ENCODE measurements at regions not wholly inside any gene's neighbourhood (a gene's known extent, or its start where the extent isn't known, plus 50 kb on each side); places are given as distances from the start of the nearest gene placed in this dataset.
"Not testable (repeated sequence)": the region's sequence is repeated elsewhere in the genome, so short reads cannot be mapped to it uniquely, and the experiment has no call there.

DNA sequence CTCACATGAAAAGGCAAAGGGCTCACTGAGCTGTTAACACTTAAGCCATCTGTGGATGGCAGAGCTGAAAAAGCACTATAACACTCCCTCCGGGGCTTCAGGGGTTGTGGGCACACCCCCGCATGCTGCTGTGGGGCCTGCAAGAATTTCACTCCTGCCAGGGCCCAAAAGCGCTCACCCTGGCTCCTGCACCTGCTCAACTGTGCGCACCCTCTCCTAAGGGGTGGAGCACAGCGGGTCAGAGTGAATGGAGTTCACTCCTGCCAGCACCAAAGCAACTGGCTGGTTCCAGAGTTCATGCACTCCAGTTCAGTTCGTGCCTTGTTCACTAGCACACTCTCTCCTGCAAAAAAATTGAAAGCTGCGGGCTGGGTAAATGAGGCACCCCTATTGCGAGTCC lies 814.2 kb upstream of the SLC39A10 start:
- Histone ChIP-seq H3K4me2 (ENCODE audit: low read depth, low read length, poor library complexity, severe bottlenecking) (no peak overlapping the region), H2AFZ (ENCODE audit: low read length) (no peak overlapping the region), H3F3A (ENCODE audit: low read depth) (no peaks in the 10 kb centered on the region), H3K79me2 (ENCODE audit: insufficient read depth, low read length) (no peaks in the 10 kb centered on the region), H3K9me3 (ENCODE audit: insufficient read depth, low read depth, low read length) (no peaks in the 10 kb centered on the region), H3K4me3 (ENCODE audit: low read length, poor library complexity, severe bottlenecking) (no peak overlapping the region), H3K9me2 (replicated peaks; ENCODE audit: low read depth, low read length) (no peaks in the 10 kb centered on the region), H3K4me1 (ENCODE audit: insufficient read depth, low read length, poor library complexity, severe bottlenecking) (no peaks in the 10 kb centered on the region), H3K9ac (ENCODE audit: low read depth, low read length, poor library complexity, severe bottlenecking) (no peak overlapping the region), H4K20me1 (ENCODE audit: insufficient read depth, low read length, poor library complexity, severe bottlenecking) (no peaks in the 10 kb centered on the region), H3K27me3 (ENCODE audit: insufficient read depth, low read length, poor library complexity, severe bottlenecking) (no peaks in the 10 kb centered on the region), H3K36me3 (ENCODE audit: insufficient read depth, low read length) (no peaks in the 10 kb centered on the region)
- TF ChIP-seq EZH2phosphoT487 (IDR thresholded peaks at IDR 0.05; ENCODE audit: borderline replicate concordance) (no peak), CTCF (conservative IDR thresholded peaks at IDR 0.05; ENCODE audit: low read length) (no peak)

DNA sequence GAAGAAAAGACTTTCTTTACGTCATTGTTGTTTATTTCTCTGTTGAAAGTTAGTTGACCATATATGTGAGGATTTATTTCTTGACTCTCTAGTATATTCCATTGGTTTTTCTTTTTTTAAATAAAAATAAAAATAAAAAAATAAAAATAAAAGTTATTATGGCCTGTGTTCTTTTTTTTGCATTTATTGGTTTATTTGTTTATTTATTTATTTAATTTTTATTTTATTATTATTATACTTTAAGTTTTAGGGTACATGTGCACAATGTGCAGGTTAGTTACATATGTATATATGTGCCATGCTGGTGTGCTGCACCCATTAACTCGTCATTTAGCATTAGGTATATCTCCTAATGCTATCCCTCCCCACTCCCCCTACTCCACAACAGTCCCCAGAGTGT lies 822.7 kb upstream of the SLC39A10 start:
- H3F3A ChIP-seq (ENCODE audit: low read depth); H3K4me2 ChIP-seq (ENCODE audit: low read depth, low read length, poor library complexity, severe bottlenecking); H2AFZ ChIP-seq (ENCODE audit: low read length); H3K9me2 ChIP-seq (replicated peaks; ENCODE audit: low read depth, low read length); H3K36me3 ChIP-seq (ENCODE audit: insufficient read depth, low read length); H3K9me3 ChIP-seq (ENCODE audit: insufficient read depth, low read depth, low read length); H3K79me2 ChIP-seq (ENCODE audit: insufficient read depth, low read length); H3K27me3 ChIP-seq (ENCODE audit: insufficient read depth, low read length, poor library complexity, severe bottlenecking); H3K9ac ChIP-seq (ENCODE audit: low read depth, low read length, poor library complexity, severe bottlenecking); H4K20me1 ChIP-seq (ENCODE audit: insufficient read depth, low read length, poor library complexity, severe bottlenecking); H3K4me3 ChIP-seq (ENCODE audit: low read length, poor library complexity, severe bottlenecking); H3K4me1 ChIP-seq (ENCODE audit: insufficient read depth, low read length, poor library complexity, severe bottlenecking): not testable (repeated sequence)

- TF ChIP-seq EZH2phosphoT487 (IDR thresholded peaks at IDR 0.05; ENCODE audit: borderline replicate concordance) (no peak), CTCF (conservative IDR thresholded peaks at IDR 0.05; ENCODE audit: low read length) (no peak)
- H3K4me2 ChIP-seq (ENCODE audit: low read depth, low read length, poor library complexity, severe bottlenecking) = no peak overlapping the region
- no peaks in the 10 kb centered on the region for H4K20me1 ChIP-seq (ENCODE audit: insufficient read depth, low read length, poor library complexity, severe bottlenecking)
- no peaks in the 10 kb centered on the region for H3F3A ChIP-seq (ENCODE audit: low read depth)
- no peak overlapping the region for H3K4me3 ChIP-seq (ENCODE audit: low read length, poor library complexity, severe bottlenecking)
- no peaks in the 10 kb centered on the region for H3K79me2 ChIP-seq (ENCODE audit: insufficient read depth, low read length)
- H3K9me2 ChIP-seq (replicated peaks; ENCODE audit: low read depth, low read length) = no peaks in the 10 kb centered on the region
- no peak overlapping the region for H2AFZ ChIP-seq (ENCODE audit: low read length)
- no peaks in the 10 kb centered on the region for H3K4me1 ChIP-seq (ENCODE audit: insufficient read depth, low read length, poor library complexity, severe bottlenecking)
- H3K9ac ChIP-seq (ENCODE audit: low read depth, low read length, poor library complexity, severe bottlenecking) = no peak overlapping the region
- H3K27me3 ChIP-seq (ENCODE audit: insufficient read depth, low read length, poor library complexity, severe bottlenecking) = no peaks in the 10 kb centered on the region
- H3K36me3 ChIP-seq (ENCODE audit: insufficient read depth, low read length) = no peaks in the 10 kb centered on the region
- H3K9me3 ChIP-seq (ENCODE audit: insufficient read depth, low read depth, low read length) = no peaks in the 10 kb centered on the region
Measured at GRCh38 chr2:194826241-194826640, 830.8 kb upstream of the SLC39A10 start.

DNA sequence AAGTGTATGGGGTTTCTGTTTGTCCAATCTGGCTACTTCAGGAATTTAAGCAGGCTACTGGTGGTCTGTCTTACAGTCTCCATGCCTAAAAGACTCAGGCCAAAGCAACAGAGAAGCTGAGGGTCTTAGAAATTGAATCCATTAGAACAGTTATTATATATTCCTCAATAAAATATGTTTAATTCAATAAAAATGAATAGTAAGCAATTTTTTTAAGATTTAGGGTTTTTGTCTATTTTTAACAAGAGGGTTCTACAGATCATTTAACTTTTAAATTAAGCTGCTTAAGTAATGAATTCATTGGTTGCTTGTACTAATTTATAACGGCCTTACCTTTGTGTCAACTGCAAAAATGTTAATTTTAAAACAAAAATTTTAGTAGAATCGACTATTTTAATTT lies 832.6 kb upstream of the SLC39A10 start:
- Histone ChIP-seq H3K9ac (ENCODE audit: low read depth, low read length, poor library complexity, severe bottlenecking) (no peak overlapping the region), H2AFZ (ENCODE audit: low read length) (no peak overlapping the region), H3K79me2 (ENCODE audit: insufficient read depth, low read length) (no peaks in the 10 kb centered on the region), H3K36me3 (ENCODE audit: insufficient read depth, low read length) (no peaks in the 10 kb centered on the region), H3K9me2 (replicated peaks; ENCODE audit: low read depth, low read length) (no peaks in the 10 kb centered on the region), H4K20me1 (ENCODE audit: insufficient read depth, low read length, poor library complexity, severe bottlenecking) (no peaks in the 10 kb centered on the region), H3K27me3 (ENCODE audit: insufficient read depth, low read length, poor library complexity, severe bottlenecking) (no peaks in the 10 kb centered on the region), H3F3A (ENCODE audit: low read depth) (no peaks in the 10 kb centered on the region), H3K4me1 (ENCODE audit: insufficient read depth, low read length, poor library complexity, severe bottlenecking) (no peaks in the 10 kb centered on the region), H3K9me3 (ENCODE audit: insufficient read depth, low read depth, low read length) (no peaks in the 10 kb centered on the region), H3K4me2 (ENCODE audit: low read depth, low read length, poor library complexity, severe bottlenecking) (no peak overlapping the region), H3K4me3 (ENCODE audit: low read length, poor library complexity, severe bottlenecking) (no peak overlapping the region)
- TF ChIP-seq EZH2phosphoT487 (IDR thresholded peaks at IDR 0.05; ENCODE audit: borderline replicate concordance) = no peak
